GM12873 (cell line): ENCODE measurements at regions not wholly inside any gene's neighbourhood (a gene's known extent, or its start where the extent isn't known, plus 50 kb on each side); places are given as distances from the start of the nearest gene placed in this dataset.

Source experiments
- TF ChIP-seq, protein P1 (sequence below): IDR thresholded peaks from 2 replicates; pipeline ENCODE4 v1.5.1; 2012; ENCODE audit warnings: low read depth, mild to moderate bottlenecking, moderate library complexity, low read length, control low read depth; ENCODE audit not compliant: insufficient read depth; ENCODE audit errors: missing control alignments

DNA sequence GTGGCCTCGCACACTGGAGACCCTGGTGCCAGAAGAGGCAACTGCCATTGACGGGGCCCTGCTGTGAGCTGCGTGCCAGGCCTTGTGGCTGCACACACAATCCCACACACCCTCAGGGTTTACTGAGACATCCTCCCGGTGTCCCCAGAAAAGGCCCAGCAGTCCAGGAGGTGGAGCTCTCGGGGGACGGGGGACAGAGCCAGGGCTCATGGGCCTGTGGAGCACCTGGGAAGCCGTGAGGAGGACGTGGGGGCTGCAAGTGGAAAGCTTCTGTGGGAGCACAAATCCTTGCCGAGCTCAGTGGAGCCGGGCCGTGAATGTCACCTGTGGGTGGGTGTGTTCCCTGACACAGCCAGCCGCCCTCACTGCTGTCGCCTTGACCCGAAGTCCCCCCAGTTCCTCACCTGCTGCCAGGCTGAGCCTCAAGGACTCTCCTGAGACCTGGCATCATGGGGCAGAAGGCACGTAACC lies 609.7 kb downstream of the TBC1D22A start:
- TF ChIP-seq, protein P1, sequence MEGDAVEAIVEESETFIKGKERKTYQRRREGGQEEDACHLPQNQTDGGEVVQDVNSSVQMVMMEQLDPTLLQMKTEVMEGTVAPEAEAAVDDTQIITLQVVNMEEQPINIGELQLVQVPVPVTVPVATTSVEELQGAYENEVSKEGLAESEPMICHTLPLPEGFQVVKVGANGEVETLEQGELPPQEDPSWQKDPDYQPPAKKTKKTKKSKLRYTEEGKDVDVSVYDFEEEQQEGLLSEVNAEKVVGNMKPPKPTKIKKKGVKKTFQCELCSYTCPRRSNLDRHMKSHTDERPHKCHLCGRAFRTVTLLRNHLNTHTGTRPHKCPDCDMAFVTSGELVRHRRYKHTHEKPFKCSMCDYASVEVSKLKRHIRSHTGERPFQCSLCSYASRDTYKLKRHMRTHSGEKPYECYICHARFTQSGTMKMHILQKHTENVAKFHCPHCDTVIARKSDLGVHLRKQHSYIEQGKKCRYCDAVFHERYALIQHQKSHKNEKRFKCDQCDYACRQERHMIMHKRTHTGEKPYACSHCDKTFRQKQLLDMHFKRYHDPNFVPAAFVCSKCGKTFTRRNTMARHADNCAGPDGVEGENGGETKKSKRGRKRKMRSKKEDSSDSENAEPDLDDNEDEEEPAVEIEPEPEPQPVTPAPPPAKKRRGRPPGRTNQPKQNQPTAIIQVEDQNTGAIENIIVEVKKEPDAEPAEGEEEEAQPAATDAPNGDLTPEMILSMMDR, result no peak

DNA sequence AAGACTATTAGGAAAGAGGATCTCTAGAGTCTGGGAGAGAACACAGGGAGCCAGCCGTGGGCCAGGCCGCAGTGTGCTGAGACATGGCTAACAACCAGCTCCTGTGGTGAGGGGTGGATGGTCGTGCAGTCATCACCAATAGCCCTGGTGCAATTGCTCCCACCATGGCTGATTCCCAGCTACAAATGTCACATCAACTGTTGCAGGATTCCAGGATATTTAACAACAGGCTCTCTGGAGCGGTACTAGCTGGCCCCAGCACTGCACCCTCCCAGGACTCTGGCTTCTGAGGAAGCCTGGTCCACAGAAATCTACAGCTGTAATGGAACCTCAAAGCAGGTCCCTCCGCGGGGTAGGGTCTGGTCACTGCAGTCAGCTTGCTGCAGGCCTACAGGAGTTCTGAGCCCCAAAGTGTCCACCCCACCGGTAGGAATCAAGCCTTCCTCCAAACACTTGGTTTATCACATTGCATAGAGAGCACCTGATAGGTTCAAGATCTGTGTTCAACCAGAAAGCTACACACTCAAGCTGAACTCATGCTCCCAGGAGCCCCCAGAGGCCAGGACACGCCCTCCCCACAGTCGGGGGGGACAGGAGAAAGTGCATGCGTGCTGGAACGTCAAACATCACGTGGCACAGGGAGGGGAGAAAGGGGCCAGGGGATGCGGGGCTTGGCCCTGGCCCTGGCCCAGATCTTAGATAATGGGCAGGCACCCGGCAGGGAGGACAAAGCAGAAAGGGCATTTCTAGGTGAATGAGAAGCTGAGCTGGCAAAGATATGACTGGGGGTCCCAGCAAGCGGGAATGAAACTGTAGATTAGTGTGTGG lies 609.0 kb downstream of the TBC1D22A start:
- TF ChIP-seq, protein P1, result no peak

DNA sequence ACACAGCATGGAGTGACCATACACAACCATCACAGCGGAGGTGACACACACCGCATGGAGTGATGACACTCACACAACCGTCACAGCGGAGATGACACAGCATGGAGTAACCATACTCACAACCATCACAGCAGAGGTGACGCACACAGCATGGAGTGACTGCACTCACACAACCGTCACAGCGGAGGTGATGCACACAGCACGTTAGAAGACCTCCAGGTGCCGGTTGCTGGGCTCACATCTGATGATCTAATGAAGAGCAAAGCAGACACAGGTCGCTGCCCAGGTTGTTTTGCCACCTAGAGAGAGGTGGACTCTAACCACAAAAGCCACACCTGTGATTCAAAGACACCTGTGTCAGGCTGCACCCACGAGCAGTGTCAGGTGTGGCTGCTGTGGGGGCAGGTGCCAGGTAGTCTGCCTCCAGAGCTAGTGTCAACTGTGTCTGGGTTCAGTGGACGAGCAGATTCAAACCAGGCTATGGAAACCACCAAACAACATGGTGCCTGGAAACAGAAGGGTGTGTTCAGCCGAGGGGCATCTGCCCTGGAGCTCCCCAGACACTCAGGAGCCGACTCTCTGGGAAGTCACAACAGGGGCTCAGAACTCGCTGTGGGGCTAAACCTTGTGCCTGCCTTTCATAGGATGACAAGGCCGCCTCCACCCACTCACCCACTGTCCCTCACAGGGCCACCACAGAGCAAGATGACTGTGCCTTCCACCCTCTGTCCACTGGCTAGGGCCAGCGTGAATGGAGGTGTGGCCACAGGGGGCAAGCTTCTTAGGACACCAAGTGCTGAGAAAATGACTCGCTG lies 608.2 kb downstream of the TBC1D22A start:
- TF ChIP-seq, protein P1, result no peak

DNA sequence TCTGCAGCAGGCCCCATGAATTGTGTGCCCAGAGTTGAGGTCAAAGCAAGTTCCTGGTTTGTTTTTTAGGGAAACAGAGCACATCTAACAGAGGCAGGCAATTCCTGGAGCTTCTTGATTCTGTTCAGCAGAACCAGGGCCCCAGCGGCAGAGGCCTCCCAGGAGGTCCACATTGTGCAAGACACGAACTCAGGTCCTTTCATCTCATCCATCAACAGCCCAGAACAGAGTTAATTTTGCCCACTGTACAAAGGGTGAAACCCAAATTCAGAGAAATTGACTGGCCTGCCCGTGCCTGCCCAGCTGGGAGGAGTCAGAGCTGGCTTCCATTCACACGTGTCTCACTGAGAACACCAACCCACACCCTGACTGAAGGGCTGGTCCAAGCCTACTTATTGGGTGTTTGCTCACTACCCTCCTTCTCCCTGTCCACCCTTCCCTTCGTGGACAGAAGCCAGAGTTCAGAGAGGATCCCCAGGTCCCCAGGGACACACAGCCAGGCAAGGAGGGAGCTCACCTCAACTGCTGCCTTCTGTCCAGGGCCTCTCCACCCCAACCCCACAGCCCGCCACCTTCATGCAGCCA lies 607.1 kb downstream of the TBC1D22A start:
- TF ChIP-seq, protein P1, result no peak

DNA sequence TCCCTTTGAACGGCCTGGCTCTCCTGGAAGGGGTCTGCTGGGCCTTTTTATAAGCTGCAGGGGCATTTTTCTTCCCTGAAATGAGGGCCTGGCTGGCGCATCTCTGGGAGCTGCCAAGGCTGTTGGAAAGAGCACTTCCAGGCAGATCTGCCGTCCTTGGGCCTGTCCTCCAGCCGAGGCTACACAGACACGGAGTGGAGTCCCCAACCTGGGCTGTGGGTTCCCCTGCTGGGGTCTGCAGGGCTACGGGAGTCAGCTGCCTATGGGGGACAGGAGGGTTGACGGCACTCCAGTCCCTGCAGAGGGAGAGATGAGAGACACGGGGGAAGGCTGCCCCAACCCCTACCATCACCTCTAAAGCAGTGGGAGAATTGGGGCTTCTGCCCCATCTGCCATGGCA lies 606.6 kb downstream of the TBC1D22A start:
- TF ChIP-seq, protein P1, result no peak

DNA sequence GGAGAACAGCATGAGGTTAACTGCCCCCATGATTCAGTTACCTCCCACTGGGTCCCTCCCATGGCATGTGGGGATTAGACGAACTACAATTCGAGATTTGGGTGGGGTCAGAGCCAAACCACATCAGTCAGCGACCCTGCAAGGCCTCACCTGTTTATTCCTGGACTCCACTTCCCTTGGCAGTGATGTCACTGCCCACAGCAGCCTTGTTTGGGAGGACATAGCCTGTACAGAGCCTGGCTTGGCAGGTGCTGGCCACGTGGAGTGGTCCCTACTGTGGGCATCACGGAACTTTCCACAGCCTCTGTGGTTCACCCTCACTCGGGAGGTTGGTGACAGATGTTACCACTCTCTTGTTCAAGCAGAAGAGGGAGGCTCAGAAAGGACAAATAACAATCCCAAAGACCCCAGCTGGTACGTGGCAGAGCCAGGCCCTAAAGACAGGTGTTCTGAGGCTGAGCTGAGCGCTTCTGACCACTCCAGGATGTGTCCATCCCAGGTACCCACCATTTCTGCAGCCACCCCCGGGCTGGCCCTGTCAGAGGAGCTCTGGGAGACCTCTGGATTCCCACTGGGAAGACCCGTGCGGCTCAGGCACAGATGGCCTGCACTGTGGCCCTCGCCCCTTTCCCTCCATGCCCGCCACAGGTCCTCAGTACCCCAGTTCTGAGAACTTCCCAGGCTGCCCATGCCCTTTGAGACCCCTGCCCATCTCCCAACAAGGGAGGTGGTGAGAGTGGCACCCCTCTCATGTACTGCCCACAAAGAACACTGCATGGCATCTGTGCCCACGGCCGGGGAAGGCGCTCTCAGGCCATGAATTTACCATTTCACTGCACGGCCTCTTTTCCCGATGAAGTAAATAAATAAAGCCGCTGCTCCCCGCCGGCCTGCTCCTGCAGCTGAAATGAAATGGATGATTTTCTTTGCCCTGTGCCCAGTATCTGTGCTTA lies 605.8 kb downstream of the TBC1D22A start:
- TF ChIP-seq, protein P1, result no peak
